Stimulated activated effector memory CD8-positive, alpha-beta T cell treated with anti-CD3 and anti-CD28 coated beads, Interleukin-12 subunit alpha, Interleukin-12 subunit beta, amount 100 ng/mL, for 72 hours (primary cell): ENCODE measurements at regions not wholly inside any gene's neighbourhood (a gene's known extent, or its start where the extent isn't known, plus 50 kb on each side); places are given as distances from the start of the nearest gene placed in this dataset.

Experiments
- ATAC-seq: fragments of 150-1000 bp; cut with Tn5 transposase; 2 replicates; pipeline ENCODE4 v1.10.0; 2021
- DNase-seq, 2 donors: peaks; one replicate each; pipeline ENCODE4 v3.0.0; 2021 to 2022; ENCODE audit warnings: low spot score in 2 of 2
- H3K27ac Mint-ChIP-seq: one replicate; pipeline ENCODE4 v1.8.0; 2022; ENCODE audit warnings: mild to moderate bottlenecking, mixed read lengths
- H3K36me3 Mint-ChIP-seq: one replicate; pipeline ENCODE4 v1.8.0; 2022; ENCODE audit warnings: mild to moderate bottlenecking, mixed read lengths
- H3K4me1 Mint-ChIP-seq: one replicate; pipeline ENCODE4 v1.8.0; 2022; ENCODE audit warnings: mixed read lengths
- H3K4me3 Mint-ChIP-seq: one replicate; pipeline ENCODE4 v1.8.0; 2022; ENCODE audit warnings: mild to moderate bottlenecking, mixed read lengths
- H3K9me3 Mint-ChIP-seq: one replicate; pipeline ENCODE4 v1.8.0; 2022; ENCODE audit warnings: mixed read lengths

DNA sequence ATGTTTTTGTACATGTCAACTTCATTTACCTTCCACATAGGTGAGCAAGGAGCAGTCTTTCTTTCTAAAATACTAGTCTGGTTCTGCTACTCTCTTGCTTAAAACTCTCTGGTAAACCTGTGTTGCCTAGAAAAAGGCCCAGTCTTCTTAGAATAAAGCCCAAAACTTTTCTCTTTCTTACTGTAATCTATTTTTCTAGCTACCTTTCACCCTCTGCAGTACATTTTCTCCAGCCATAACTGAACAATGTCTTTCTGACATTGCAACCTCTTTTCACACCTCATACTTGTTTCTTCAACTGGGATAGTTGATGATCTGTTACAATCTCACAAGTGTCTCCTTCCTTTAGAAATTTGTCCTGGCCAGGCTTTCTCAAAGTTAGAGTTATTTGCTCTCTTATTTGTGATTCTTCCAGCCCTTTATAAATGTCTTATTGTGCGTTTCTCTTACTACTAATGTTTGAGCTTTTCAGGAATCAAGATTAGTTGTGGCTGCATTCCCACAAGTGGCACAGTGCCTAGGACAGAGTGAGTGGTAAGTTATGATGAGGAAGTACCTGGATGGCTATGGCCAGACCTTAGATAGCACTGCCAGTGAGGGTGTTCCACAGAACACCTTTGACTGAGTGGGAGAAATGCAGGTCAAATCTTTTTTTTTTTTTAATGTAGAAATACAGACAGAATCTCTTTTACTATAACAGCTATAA lies 313.4 kb upstream of the SATB1 start:
- peaks cover 45% of the 10 kb centered on the region for H3K36me3 Mint-ChIP-seq

GRCh38 chr3:18735005-18735404 lies 309.9 kb upstream of the SATB1 start:
- peaks cover 21% of the 10 kb centered on the region for H3K36me3 Mint-ChIP-seq
- H3K4me3 Mint-ChIP-seq = no peak overlapping the region
- DNase-seq (no peak), ATAC-seq (no peak)
- peaks cover 67% of the 10 kb centered on the region for H3K4me1 Mint-ChIP-seq
- peak overlapping the region; percentile 19 for H3K27ac Mint-ChIP-seq
- peaks cover 4% of the 10 kb centered on the region for H3K9me3 Mint-ChIP-seq

More for the DNA sequence above, 313.4 kb upstream of the SATB1 start:
- Mint-ChIP-seq H3K9me3 (peaks cover 4% of the 10 kb centered on the region), H3K27ac (peak overlapping the region; percentile 92), H3K4me1 (peaks cover 79% of the 10 kb centered on the region), H3K4me3 (peak overlapping the region; percentile 51)
- ATAC-seq (peak; percentile 1), DNase-seq (no peak)

DNA sequence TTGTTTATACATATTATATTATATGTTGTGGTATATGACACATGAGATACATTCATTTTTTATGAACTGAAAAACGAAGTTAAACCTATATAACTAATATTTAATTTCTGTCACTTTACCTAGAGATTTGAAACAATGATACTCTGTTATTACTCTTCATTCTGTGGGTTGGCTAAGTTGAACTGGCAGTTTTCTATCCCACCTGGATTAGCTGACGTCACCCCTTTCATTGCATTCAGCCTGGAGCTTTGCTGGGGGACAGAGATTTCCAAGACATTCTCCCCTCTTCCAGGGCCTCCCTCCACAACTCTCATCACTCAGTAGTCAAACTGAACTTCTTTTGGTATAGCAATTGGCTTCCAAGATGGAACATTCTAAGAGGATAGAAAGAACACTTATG lies 309.2 kb upstream of the SATB1 start:
- ATAC-seq (no peak), DNase-seq (no peak)
- Mint-ChIP-seq H3K4me3 (no peak overlapping the region), H3K4me1 (peaks cover 60% of the 10 kb centered on the region), H3K27ac (peak overlapping the region; percentile 24), H3K9me3 (peaks cover 4% of the 10 kb centered on the region), H3K36me3 (peaks cover 14% of the 10 kb centered on the region)

DNA sequence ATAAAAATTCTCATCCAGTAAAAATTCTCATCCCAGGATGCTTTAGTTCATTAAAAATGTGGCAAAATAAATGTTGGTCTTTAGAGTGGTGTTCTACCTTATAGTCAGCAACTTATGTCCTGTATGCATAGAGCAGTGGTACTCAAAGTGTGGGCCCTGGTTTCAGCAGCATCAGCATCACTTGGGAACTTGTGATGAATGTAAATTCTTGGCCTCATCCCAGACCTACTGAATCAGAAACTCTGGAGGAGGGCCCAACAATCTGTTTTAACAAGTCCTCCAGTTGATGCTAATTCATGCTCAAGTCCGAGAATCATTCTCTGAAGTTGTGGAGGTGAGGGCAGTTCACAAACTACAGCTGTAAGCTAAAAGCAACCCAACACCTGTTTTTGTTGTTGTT lies 307.3 kb upstream of the SATB1 start:
- peaks cover 4% of the 10 kb centered on the region for H3K9me3 Mint-ChIP-seq
- no peak for DNase-seq
- H3K36me3 Mint-ChIP-seq = no peaks in the 10 kb centered on the region
- no peak overlapping the region for H3K4me3 Mint-ChIP-seq
- peak; percentile 39 for ATAC-seq
- H3K27ac Mint-ChIP-seq = peak overlapping the region; percentile 30
- peaks cover 52% of the 10 kb centered on the region for H3K4me1 Mint-ChIP-seq

DNA sequence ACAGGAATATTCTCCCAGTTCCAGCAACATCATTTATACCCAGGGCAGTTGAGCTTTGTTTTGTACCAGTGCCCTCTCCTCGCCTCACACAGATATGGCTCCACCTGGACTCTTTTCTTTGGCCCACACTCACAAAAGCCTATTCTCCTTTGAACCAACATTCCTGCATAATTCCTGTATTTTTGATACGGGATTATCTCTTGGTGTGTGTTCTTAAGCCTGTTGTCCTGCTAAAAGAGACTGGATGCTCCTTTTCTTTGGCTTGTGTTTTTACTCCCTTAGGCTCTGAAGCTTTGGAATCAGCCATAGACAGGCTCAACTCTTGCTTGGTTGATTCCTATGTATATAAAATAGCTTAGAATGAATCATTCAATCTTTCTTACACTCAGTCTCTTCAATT lies 305.4 kb upstream of the SATB1 start:
- Mint-ChIP-seq H3K4me1 (peaks cover 56% of the 10 kb centered on the region), H3K36me3 (no peaks in the 10 kb centered on the region), H3K4me3 (no peak overlapping the region), H3K27ac (no peak overlapping the region), H3K9me3 (peaks cover 4% of the 10 kb centered on the region)
- DNase-seq (no peak), ATAC-seq (no peak)

DNA sequence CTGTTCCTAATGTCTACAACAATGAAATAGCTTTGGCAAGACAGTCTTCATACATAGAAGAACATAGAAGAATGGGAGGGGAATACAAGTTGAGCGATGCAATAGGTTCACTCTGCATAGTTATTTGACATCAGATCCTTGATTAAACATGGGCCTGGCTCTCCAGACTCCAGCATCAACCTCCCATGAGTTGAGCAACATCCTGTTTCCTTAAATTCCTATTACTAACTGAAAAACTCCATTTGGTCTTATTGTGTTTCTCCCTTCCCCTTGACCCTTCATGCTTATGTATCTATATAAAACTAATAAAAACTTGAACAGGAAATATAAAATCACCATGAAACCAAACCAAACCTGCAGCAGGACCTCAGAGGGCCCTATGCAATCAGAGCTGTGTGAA lies 304.5 kb upstream of the SATB1 start:
- H3K27ac Mint-ChIP-seq = no peak overlapping the region
- H3K9me3 Mint-ChIP-seq = peaks cover 4% of the 10 kb centered on the region
- H3K36me3 Mint-ChIP-seq = no peaks in the 10 kb centered on the region
- H3K4me1 Mint-ChIP-seq = peaks cover 53% of the 10 kb centered on the region
- H3K4me3 Mint-ChIP-seq = no peak overlapping the region
- DNase-seq (no peak), ATAC-seq (no peak)

DNA sequence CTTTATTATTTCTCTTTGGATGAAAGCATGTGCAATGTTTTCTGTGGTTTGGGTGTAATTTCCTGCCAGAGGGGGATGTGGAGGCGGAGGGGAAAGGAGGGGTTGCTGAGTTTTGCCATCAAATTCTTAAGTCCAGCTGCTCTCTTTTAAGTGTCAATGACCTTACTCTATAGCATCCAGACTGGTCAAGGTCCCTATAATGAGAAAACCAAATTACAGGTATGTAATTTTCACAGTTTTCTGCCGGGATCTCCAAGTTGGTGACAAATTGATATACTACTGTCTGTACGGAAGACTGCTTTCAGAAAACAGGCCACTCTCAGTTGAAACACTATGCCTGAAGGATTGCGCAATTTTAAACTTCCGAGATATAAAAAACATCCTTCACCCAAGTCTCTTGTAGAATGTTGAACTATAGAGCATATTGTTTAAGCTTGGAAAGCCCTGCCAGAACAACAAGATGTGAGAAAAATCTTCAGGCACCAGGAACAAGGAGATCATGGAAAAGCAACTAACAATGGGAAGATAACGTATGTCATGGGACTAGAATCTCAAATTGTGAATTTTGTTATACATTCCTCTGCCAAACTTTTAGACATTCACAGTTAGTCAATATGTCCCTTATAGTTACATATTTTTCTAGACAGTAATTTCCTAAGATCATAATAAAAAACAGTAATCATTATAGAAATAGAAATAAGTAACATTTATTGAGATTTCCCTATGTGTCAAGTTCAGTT lies 300.7 kb upstream of the SATB1 start:
- peak; percentile 79 for ATAC-seq

GRCh38 chr3:18724456-18724855 lies 299.3 kb upstream of the SATB1 start:
- Mint-ChIP-seq H3K27ac (peak overlapping the region; percentile 98), H3K4me1 (peaks cover 53% of the 10 kb centered on the region), H3K4me3 (peak overlapping the region; percentile 59), H3K36me3 (no peaks in the 10 kb centered on the region), H3K9me3 (no peaks in the 10 kb centered on the region)
- ATAC-seq (no peak), DNase-seq (peak in 1 of 2 donors; percentile 49)

More for the DNA sequence above, 300.7 kb upstream of the SATB1 start:
- Mint-ChIP-seq H3K9me3 (no peaks in the 10 kb centered on the region), H3K36me3 (no peaks in the 10 kb centered on the region), H3K4me3 (peak overlapping the region; percentile 59), H3K4me1 (peaks cover 51% of the 10 kb centered on the region), H3K27ac (peak overlapping the region; percentile 98)
- no peak for DNase-seq

DNA sequence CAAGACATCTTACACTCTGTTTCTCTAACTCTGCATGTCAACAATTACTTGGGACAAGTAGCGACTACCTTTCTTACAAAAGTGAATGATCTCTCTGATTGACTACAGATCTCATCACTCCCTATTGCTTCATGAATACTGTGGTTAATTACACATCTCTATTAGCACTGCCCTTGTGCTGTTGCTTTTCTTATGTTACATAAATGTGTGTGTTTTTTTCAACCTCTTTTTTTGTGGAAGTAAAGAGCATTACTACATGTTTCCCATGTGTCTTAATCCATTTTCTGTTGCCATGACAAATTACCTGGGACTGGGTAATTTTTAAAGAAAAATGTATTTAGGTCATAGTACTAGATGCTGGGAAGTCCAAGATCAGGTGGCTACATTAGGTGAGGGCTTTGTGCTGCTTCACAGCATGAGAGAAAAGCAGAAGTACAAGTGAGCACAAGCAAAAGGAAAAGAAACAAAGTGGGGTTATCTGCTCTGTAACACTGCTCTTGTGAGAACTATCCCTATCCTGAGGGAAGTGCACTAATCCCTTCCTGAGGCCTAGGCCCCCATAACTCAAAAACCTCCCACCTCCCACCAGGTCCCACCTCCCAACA lies 298.2 kb upstream of the SATB1 start:
- H3K36me3 Mint-ChIP-seq = no peaks in the 10 kb centered on the region
- peaks cover 60% of the 10 kb centered on the region for H3K4me1 Mint-ChIP-seq
- ATAC-seq = peak; percentile 33
- H3K27ac Mint-ChIP-seq = peak overlapping the region; percentile 98
- no peak for DNase-seq
- H3K4me3 Mint-ChIP-seq = peak overlapping the region; percentile 59
- no peaks in the 10 kb centered on the region for H3K9me3 Mint-ChIP-seq

- Mint-ChIP-seq H3K36me3 (peaks cover 9% of the 10 kb centered on the region), H3K27ac (peak overlapping the region; percentile 50), H3K4me3 (no peak overlapping the region), H3K9me3 (peaks cover 3% of the 10 kb centered on the region), H3K4me1 (peaks cover 61% of the 10 kb centered on the region)
- DNase-seq (no peak), ATAC-seq (no peak)
These were observed 295.4 kb upstream of the SATB1 start for GRCh38 chr3:18720543-18720942.

DNA sequence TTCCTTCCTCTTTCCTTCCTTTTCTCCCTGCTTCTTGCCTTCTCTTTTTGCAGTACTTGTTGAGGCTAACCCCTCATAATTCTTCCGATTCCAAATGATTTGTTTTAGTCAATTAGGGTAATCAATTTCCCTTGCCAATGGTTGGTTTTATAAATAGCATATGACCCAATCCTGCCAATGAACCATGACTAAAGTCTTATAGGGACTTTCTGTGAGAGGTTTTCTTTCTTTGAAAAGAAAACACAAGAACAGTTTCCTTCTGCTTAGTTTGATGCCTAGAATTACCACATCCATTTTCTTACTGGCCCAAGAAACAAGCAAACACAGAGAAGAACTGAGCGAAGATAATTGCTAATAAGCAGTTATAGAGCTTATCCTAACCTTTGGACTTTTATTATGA lies 292.5 kb upstream of the SATB1 start:
- peak overlapping the region; percentile 96 for H3K27ac Mint-ChIP-seq

DNA sequence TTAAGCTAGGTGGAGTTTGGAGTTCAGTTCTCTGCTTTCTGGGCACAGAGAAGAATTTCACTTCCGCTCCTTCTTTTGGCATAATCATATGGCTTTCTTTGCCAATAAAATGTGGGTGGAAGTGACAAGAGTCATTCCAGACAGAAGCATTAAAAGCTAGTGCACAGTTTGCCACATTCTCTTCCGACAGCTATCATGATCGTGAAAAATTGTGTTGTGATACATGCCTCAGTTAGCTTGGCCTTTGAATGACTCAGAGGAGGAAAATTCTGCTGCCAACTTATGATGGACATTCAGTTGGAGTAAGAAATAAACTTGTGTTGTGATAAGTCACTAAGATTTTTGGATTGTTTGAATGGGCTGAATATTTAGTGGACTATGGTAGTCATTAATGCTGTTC lies 291.7 kb upstream of the SATB1 start:
- Mint-ChIP-seq H3K36me3 (peaks cover 31% of the 10 kb centered on the region), H3K27ac (peak overlapping the region; percentile 96), H3K4me1 (peaks cover 72% of the 10 kb centered on the region), H3K4me3 (peak overlapping the region; percentile 41), H3K9me3 (peaks cover 7% of the 10 kb centered on the region)
- DNase-seq (no peak), ATAC-seq (no peak)

More for the DNA sequence above, 292.5 kb upstream of the SATB1 start:
- DNase-seq (no peak), ATAC-seq (peak; percentile 70)
- Mint-ChIP-seq H3K4me1 (peaks cover 66% of the 10 kb centered on the region), H3K36me3 (peaks cover 26% of the 10 kb centered on the region), H3K4me3 (peak overlapping the region; percentile 41), H3K9me3 (peaks cover 7% of the 10 kb centered on the region)

- ATAC-seq = peak; percentile 33
- peaks cover 31% of the 10 kb centered on the region for H3K36me3 Mint-ChIP-seq
- peak overlapping the region; percentile 41 for H3K4me3 Mint-ChIP-seq
- peaks cover 7% of the 10 kb centered on the region for H3K9me3 Mint-ChIP-seq
- peak in 1 of 2 donors; percentile 49 for DNase-seq
- peaks cover 72% of the 10 kb centered on the region for H3K4me1 Mint-ChIP-seq
- peak overlapping the region; percentile 96 for H3K27ac Mint-ChIP-seq
These were observed 291.0 kb upstream of the SATB1 start for GRCh38 chr3:18716101-18716500.

DNA sequence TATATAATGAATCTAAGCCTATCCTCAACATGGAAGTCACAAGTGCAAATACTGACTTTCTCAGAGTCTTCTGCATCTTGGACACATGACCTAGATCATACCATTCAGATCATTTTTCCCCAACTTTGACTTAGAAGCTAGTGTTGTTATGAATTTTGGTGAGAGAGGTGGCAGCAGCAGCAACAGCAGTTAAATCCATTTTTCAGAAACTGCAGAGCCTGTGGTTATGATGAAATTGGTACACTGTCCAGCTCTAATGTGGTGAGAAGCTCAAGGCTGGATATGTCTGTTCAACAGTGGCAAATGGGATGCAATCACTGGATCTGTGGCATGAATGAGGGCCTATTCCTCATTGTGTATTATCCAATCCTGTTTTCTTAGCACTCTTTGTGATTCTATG lies 290.1 kb upstream of the SATB1 start:
- H3K27ac Mint-ChIP-seq = peak overlapping the region; percentile 96
- peak in 1 of 2 donors; percentile 50 for DNase-seq
- ATAC-seq = no peak
- peaks cover 73% of the 10 kb centered on the region for H3K4me1 Mint-ChIP-seq
- peaks cover 31% of the 10 kb centered on the region for H3K36me3 Mint-ChIP-seq
- no peak overlapping the region for H3K4me3 Mint-ChIP-seq
- peaks cover 7% of the 10 kb centered on the region for H3K9me3 Mint-ChIP-seq

- ATAC-seq (no peak), DNase-seq (no peak)
- peak overlapping the region; percentile 57 for H3K4me3 Mint-ChIP-seq
- peaks cover 73% of the 10 kb centered on the region for H3K4me1 Mint-ChIP-seq
- peaks cover 7% of the 10 kb centered on the region for H3K9me3 Mint-ChIP-seq
- peak overlapping the region; percentile 96 for H3K27ac Mint-ChIP-seq
- peaks cover 31% of the 10 kb centered on the region for H3K36me3 Mint-ChIP-seq
These were observed 288.4 kb upstream of the SATB1 start for GRCh38 chr3:18713577-18713951.
